ENCODE measurements at regions not wholly inside any gene's neighbourhood (a gene's known extent, or its start where the extent isn't known, plus 50 kb on each side); places are given as distances from the start of the nearest gene placed in this dataset.
A peak's percentile ranks its signal among the peaks of the same experiment; 100 is the strongest.

- no peak for DNase-seq (ENCODE audit: low spot score)
These were observed 64.5 kb upstream of the SORCS3 start for GRCh38 chr10:104576611-104577010.

- no peak for DNase-seq (ENCODE audit: low spot score)
These were observed 63.9 kb upstream of the SORCS3 start for GRCh38 chr10:104577163-104577562.

- DNase-seq (ENCODE audit: low spot score): no peak
These were observed 63.1 kb upstream of the SORCS3 start for GRCh38 chr10:104577861-104578521.

- no peak for DNase-seq (ENCODE audit: low spot score)
These were observed 62.4 kb upstream of the SORCS3 start for GRCh38 chr10:104578671-104579070.

- DNase-seq (ENCODE audit: low spot score): no peak
These were observed 62.0 kb upstream of the SORCS3 start for GRCh38 chr10:104579136-104579535.

- peak; percentile 1 for DNase-seq (ENCODE audit: low spot score)
These were observed 60.8 kb upstream of the SORCS3 start for GRCh38 chr10:104580321-104580720.

GRCh38 chr10:104580774-104581675 lies 60.1 kb upstream of the SORCS3 start:
- peak; percentile 74 for DNase-seq (ENCODE audit: low spot score)

- DNase-seq (ENCODE audit: low spot score): no peak
These were observed 59.0 kb upstream of the SORCS3 start for GRCh38 chr10:104581884-104582601.

GRCh38 chr10:104582602-104582951 lies 58.5 kb upstream of the SORCS3 start:
- no peak for DNase-seq (ENCODE audit: low spot score)

- no peak for DNase-seq (ENCODE audit: low spot score)
These were observed 58.1 kb upstream of the SORCS3 start for GRCh38 chr10:104582966-104583365.

- no peak for DNase-seq (ENCODE audit: low spot score)
These were observed 56.5 kb upstream of the SORCS3 start for GRCh38 chr10:104584541-104584940.

GRCh38 chr10:104587751-104588150 lies 53.3 kb upstream of the SORCS3 start:
- no peak for DNase-seq (ENCODE audit: low spot score)

- no peak for DNase-seq (ENCODE audit: low spot score)
These were observed 51.7 kb upstream of the SORCS3 start for GRCh38 chr10:104589431-104589830.

GRCh38 chr10:104589871-104590270 lies 51.2 kb upstream of the SORCS3 start:
- DNase-seq (ENCODE audit: low spot score): no peak
